RWPE1 (cell line): ENCODE measurements at regions not wholly inside any gene's neighbourhood (a gene's known extent, or its start where the extent isn't known, plus 50 kb on each side); places are given as distances from the start of the nearest gene placed in this dataset.

Experiments
- CTCF ChIA-PET: fragments of 350-600 bp; sonication (Branson Sonifier 250); formaldehyde crosslinking; extraction: SDS; loops from one replicate; lab custom pipeline; 2021; lab: Yijun Ruan, JAX
- POLR2A ChIA-PET: fragments of 400-600 bp; formaldehyde crosslinking; extraction: SDS; loops from one replicate; lab custom pipeline; 2020; ENCODE audit warnings: antibody characterized with exemption; ENCODE audit not compliant: low non-redundant PET; lab: Yijun Ruan, JAX
- DNase-seq: peaks from one replicate; pipeline ENCODE4 v3.0.0; 2012; ENCODE audit warnings: low spot score
- H3K27ac ChIP-seq: fragments of 450-650 bp; 2 replicates; pipeline ENCODE4 v1.5.1; 2017
- TF ChIP-seq, protein P1 (sequence below): fragments of 450-650 bp; conservative IDR thresholded peaks from 2 replicates; pipeline ENCODE4 v1.5.1; 2017; ENCODE audit warnings: low read depth, mild to moderate bottlenecking

DNA sequence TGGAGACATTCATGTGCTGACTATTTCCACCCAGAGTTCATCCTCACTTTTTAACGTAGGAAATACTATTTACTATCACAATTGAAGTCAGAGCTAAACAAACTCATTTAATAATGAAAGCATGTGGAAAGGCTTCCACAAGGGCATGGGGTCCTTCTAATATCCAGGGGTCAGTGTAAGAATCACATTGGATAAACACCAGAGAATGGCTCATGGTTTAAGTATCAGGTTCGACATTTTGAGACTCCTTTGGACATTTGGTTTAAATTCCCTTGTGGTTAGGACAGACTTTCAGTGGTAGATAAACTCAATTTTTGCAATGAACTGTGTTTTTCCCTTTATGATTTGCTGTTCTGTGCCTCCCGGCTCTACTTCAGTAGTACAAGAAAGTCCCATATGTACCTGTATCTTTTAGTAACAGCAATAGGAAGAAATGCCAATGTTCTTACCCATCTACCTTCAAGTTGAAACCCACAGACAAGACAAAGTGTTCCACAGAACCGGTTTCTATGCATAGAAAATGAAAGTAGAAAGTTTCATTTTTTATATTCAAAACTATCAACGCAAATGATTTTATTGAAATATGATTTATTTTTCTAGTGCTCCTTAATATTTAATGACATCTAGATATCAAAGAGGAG is 589.0 kb upstream of the FAM241A start:
- POLR2A ChIA-PET = no interaction called here
- DNase-seq = peak; percentile 5
- TF ChIP-seq, protein P1, sequence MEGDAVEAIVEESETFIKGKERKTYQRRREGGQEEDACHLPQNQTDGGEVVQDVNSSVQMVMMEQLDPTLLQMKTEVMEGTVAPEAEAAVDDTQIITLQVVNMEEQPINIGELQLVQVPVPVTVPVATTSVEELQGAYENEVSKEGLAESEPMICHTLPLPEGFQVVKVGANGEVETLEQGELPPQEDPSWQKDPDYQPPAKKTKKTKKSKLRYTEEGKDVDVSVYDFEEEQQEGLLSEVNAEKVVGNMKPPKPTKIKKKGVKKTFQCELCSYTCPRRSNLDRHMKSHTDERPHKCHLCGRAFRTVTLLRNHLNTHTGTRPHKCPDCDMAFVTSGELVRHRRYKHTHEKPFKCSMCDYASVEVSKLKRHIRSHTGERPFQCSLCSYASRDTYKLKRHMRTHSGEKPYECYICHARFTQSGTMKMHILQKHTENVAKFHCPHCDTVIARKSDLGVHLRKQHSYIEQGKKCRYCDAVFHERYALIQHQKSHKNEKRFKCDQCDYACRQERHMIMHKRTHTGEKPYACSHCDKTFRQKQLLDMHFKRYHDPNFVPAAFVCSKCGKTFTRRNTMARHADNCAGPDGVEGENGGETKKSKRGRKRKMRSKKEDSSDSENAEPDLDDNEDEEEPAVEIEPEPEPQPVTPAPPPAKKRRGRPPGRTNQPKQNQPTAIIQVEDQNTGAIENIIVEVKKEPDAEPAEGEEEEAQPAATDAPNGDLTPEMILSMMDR = no peak
- no peak overlapping the region for H3K27ac ChIP-seq
- CTCF ChIA-PET = no interaction called here

DNA sequence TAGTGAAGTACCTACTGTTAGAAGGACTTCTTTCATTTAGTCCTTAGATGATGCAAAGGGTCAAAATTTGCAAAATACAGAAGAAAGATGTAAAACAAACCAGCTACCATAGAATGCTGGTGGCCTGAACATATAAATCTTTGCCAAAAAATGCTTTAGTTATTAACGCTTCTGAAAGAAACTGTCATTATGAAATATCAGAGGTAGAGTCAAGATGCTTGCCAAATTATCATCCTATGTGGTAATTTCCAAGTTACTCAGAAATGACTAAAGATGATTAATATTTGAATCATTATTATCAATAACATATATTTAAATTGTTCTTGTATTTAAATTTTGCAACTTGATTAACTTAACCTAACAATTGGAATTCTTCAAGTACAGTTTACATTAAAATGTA is 588.4 kb upstream of the FAM241A start:
- TF ChIP-seq, protein P1 = no peak
- DNase-seq = no peak
- H3K27ac ChIP-seq = no peak overlapping the region
- ChIA-PET CTCF (no interaction called here), POLR2A (no interaction called here)

DNA sequence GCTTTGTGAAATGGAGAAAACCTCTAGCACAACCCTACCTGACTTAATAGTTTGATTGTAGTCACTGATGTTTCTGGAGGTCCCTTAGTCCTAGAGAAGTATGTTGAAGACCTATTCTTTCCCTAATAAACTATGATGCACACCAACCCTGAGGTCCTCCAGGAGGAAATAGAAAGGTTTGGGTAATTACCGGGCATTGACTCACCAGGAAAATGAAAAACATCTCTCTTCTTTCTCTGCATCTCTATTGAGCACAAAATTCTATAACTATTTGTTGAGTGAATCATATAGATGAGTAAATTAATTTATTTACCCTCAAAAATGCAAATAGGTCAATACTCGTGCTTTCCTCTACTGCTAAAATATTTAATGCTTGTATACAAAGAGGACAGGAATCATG is 582.4 kb upstream of the FAM241A start:
- TF ChIP-seq, protein P1 = no peak
- CTCF ChIA-PET = no interaction called here
- H3K27ac ChIP-seq = no peak overlapping the region
- DNase-seq = peak; percentile 19
- POLR2A ChIA-PET = no interaction called here

DNA sequence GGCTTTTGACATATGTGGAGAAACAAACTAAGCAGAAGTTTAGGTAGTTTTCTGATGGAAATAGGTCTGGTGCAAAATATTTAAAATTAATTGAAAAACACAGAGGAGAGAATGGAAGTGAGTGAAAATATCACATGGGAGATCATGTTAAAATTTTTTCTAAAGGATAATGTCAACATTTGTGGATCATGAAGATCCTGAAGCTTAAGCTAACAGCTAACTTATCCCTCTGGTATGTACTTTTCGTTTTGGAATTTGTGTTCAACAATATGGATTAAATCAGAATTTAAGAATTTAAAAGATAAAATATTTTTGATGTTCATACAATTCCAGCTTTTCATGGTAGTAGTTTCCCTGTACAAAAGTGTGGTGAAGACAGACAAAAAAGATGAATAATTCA is 572.8 kb upstream of the FAM241A start:
- ChIA-PET POLR2A (no interaction called here), CTCF (no interaction called here)
- H3K27ac ChIP-seq = no peak overlapping the region
- DNase-seq = no peak
- TF ChIP-seq, protein P1 = no peak

DNA sequence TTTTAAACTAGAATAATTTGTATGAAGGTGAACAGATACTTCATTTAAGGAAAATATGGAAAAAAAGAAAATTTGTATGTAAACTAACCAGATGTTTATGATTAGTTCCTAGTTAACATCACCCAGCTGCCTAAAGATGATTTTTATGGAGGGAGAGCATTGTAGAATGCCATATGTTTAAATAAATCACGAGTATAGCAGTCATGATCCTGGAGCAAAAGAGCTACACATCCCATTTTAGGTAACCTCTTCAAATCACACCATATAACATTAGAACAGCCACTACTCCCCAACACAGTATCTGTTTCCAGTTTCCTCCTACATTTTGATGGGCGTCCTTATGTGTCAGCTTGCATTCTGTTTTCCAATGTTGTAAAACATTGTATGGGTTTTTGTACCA is 571.9 kb upstream of the FAM241A start:
- H3K27ac ChIP-seq = no peak overlapping the region
- TF ChIP-seq, protein P1 = no peak
- ChIA-PET CTCF (interaction anchor here (0.6 kb wide), 2 partner anchors 103 to 155 kb away, joined by 3 to 4 read pairs; no protein-coding TSS in a partner anchor), POLR2A (no interaction called here)
- no peak for DNase-seq

DNA sequence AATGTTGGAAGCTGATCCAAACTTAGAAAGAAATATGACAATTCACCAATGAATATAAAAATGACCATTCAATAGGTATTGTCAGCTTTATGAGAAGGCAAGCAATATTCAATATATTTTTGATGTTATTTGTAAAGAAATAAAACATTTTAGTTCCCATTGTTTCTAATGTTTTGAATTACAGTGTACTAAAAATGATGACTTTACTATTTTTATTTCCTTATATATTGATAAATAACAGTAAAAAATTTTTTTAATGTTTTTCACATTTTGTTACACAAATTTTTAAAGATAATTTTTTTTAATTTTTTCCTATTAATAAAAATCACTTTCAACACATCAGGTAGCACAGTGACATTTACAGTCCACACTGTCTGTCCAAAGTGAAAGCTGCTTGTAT is 565.5 kb upstream of the FAM241A start:
- TF ChIP-seq, protein P1 = no peak
- CTCF ChIA-PET = interaction anchor here (0.5 to 0.7 kb wide), 3 partner anchors 88 to 452 kb away, joined by 3 read pairs; no protein-coding TSS in a partner anchor
- POLR2A ChIA-PET = no interaction called here

More for the DNA sequence above, 565.5 kb upstream of the FAM241A start:
- H3K27ac ChIP-seq = no peak overlapping the region
- DNase-seq = no peak
